ENCODE measurements at regions not wholly inside any gene's neighbourhood (a gene's known extent, or its start where the extent isn't known, plus 50 kb on each side); places are given as distances from the start of the nearest gene placed in this dataset.

DNA sequence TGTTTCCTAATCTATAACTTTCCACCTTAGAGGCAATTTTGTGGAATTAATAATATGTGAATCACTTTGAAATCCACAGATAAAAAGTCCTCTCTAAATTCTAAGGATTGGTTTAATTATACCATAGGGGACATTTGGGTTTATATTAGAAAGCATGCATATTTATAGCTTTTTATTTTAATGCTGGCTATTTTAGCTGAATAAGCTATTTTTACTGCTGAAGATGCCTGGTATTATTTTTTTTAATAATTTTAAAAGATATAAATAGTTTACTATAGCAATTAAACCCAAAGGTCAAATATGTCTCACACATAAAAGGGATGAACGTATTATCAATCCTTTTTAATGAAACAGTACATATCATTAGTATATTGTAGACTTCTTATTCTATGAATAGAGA lies 415.4 kb downstream of the MAGEB5 start:
- no peak for TF ChIP-seq POLR2AphosphoS5 (IDR thresholded peaks at IDR 0.05)
- TF ChIP-seq, protein P1, sequence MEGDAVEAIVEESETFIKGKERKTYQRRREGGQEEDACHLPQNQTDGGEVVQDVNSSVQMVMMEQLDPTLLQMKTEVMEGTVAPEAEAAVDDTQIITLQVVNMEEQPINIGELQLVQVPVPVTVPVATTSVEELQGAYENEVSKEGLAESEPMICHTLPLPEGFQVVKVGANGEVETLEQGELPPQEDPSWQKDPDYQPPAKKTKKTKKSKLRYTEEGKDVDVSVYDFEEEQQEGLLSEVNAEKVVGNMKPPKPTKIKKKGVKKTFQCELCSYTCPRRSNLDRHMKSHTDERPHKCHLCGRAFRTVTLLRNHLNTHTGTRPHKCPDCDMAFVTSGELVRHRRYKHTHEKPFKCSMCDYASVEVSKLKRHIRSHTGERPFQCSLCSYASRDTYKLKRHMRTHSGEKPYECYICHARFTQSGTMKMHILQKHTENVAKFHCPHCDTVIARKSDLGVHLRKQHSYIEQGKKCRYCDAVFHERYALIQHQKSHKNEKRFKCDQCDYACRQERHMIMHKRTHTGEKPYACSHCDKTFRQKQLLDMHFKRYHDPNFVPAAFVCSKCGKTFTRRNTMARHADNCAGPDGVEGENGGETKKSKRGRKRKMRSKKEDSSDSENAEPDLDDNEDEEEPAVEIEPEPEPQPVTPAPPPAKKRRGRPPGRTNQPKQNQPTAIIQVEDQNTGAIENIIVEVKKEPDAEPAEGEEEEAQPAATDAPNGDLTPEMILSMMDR (IDR thresholded peaks at IDR 0.05), result no peak
